H9 (cell line): ENCODE measurements at regions not wholly inside any gene's neighbourhood (a gene's known extent, or its start where the extent isn't known, plus 50 kb on each side); places are given as distances from the start of the nearest gene placed in this dataset.

Experiments used
- DNase-seq: peaks from one replicate; pipeline ENCODE4 v3.0.0-alpha.2; 2017
- H2AFZ ChIP-seq: one replicate; pipeline ENCODE4 v1.6.1; 2013; ENCODE audit warnings: mild to moderate bottlenecking, low read length, control low read depth, moderate library complexity
- H2AK5ac ChIP-seq: 2 replicates; pipeline ENCODE4 v1.6.1; 2013; ENCODE audit warnings: low read length, control low read depth, mixed read lengths; ENCODE audit not compliant: insufficient read length
- H2BK120ac ChIP-seq: one replicate; pipeline ENCODE4 v1.6.1; 2013; ENCODE audit warnings: low read depth, mild to moderate bottlenecking, low read length, control low read depth, inconsistent platforms; ENCODE audit not compliant: poor library complexity, severe bottlenecking
- H2BK12ac ChIP-seq: 2 replicates; pipeline ENCODE4 v1.6.1; 2013; ENCODE audit warnings: low read length, control low read depth, mixed read lengths, low read depth; ENCODE audit not compliant: insufficient read length
- H2BK15ac ChIP-seq: 2 replicates; pipeline ENCODE4 v1.6.1; 2013; ENCODE audit warnings: low read depth, low read length, control low read depth
- H2BK20ac ChIP-seq: one replicate; pipeline ENCODE4 v1.6.1; 2013; ENCODE audit warnings: low read depth, mild to moderate bottlenecking, low read length, control low read depth, inconsistent platforms; ENCODE audit not compliant: poor library complexity, severe bottlenecking
- H2BK5ac ChIP-seq: 2 replicates; pipeline ENCODE4 v1.6.1; 2013; ENCODE audit warnings: low read length, control low read depth, mixed read lengths; ENCODE audit not compliant: insufficient read length
- H3K14ac ChIP-seq: 2 replicates; pipeline ENCODE4 v1.6.1; 2013; ENCODE audit warnings: low read length, control low read depth; ENCODE audit not compliant: insufficient read depth
- H3K18ac ChIP-seq: 2 replicates; pipeline ENCODE4 v1.6.1; 2013; ENCODE audit warnings: low read depth, mild to moderate bottlenecking, mixed read lengths, low read length, control low read depth; ENCODE audit not compliant: insufficient read length
- H3K23ac ChIP-seq: 2 replicates; pipeline ENCODE4 v1.6.1; 2013; ENCODE audit warnings: low read length, control low read depth, mixed read lengths, low read depth; ENCODE audit not compliant: insufficient read length
- H3K23me2 ChIP-seq: 2 replicates; pipeline ENCODE4 v1.6.1; 2013; ENCODE audit warnings: low read depth, mild to moderate bottlenecking, mixed read lengths, low read length, control low read depth; ENCODE audit not compliant: insufficient read length, poor library complexity, severe bottlenecking
- H3K27ac ChIP-seq: 2 replicates; pipeline ENCODE4 v1.5.1; 2013; ENCODE audit warnings: low read length, control low read depth, mixed read lengths, low read depth; ENCODE audit not compliant: insufficient read length
- H3K27me3 ChIP-seq: 2 replicates; pipeline ENCODE4 v1.6.1; 2013; ENCODE audit warnings: low read length, control low read depth, inconsistent platforms; ENCODE audit not compliant: insufficient read depth
- H3K4ac ChIP-seq: 2 replicates; pipeline ENCODE4 v1.6.1; 2013; ENCODE audit warnings: low read depth, mild to moderate bottlenecking, control low read depth, inconsistent platforms, low read length, moderate library complexity
- H3K4me1 ChIP-seq: 2 replicates; pipeline ENCODE4 v1.6.1; 2013; ENCODE audit warnings: low read length, control low read depth, inconsistent platforms; ENCODE audit not compliant: insufficient read depth
- H3K4me2 ChIP-seq: 2 replicates; pipeline ENCODE4 v1.6.1; 2013; ENCODE audit warnings: low read length, control low read depth, mixed read lengths; ENCODE audit not compliant: insufficient read length, insufficient read depth
- H3K56ac ChIP-seq: 2 replicates; pipeline ENCODE4 v1.6.1; 2013; ENCODE audit warnings: low read depth, mild to moderate bottlenecking, mixed read lengths, low read length, control low read depth; ENCODE audit not compliant: insufficient read length
- H3K79me1 ChIP-seq: 2 replicates; pipeline ENCODE4 v1.6.1; 2013; ENCODE audit warnings: low read depth, mild to moderate bottlenecking, moderate library complexity, low read length, control low read depth, inconsistent platforms; ENCODE audit not compliant: insufficient read depth, poor library complexity, severe bottlenecking
- H3K79me2 ChIP-seq: 2 replicates; pipeline ENCODE4 v1.6.1; 2013; ENCODE audit warnings: low read length, control low read depth, inconsistent platforms; ENCODE audit not compliant: insufficient read depth
- H3K9ac ChIP-seq: 2 replicates; pipeline ENCODE4 v1.6.1; 2013; ENCODE audit warnings: low read length, control low read depth, mixed read lengths; ENCODE audit not compliant: insufficient read length; ENCODE audit errors: extremely low read depth
- H3K9me3 ChIP-seq: one replicate; pipeline ENCODE4 v1.6.1; 2013; ENCODE audit warnings: low read depth, low read length, inconsistent platforms; ENCODE audit not compliant: control insufficient read depth
- H3T11ph ChIP-seq: one replicate; pipeline ENCODE4 v1.6.1; 2013; ENCODE audit warnings: mild to moderate bottlenecking, low read length, control low read depth, inconsistent platforms
- H4K20me1 ChIP-seq: one replicate; pipeline ENCODE4 v1.6.1; 2013; ENCODE audit not compliant: control insufficient read depth, insufficient read length, insufficient read depth
- H4K5ac ChIP-seq: 2 replicates; pipeline ENCODE4 v1.6.1; 2013; ENCODE audit warnings: low read depth, mild to moderate bottlenecking, mixed read lengths, low read length, control low read depth; ENCODE audit not compliant: insufficient read length
- H4K8ac ChIP-seq: replicated peaks from 2 replicates; pipeline ENCODE4 v1.6.1; 2013; ENCODE audit warnings: low read length, control low read depth, mixed read lengths, low read depth; ENCODE audit not compliant: insufficient read length
- H4K91ac ChIP-seq: 2 replicates; pipeline ENCODE4 v1.6.1; 2013; ENCODE audit warnings: low read depth, mild to moderate bottlenecking, moderate library complexity, mixed read lengths, low read length, control low read depth; ENCODE audit not compliant: insufficient read length
- H3K27ac Mint-ChIP-seq, 3 experiments: 2 replicates in 2 of 3; 3 replicates in 1 of 3; pipeline ENCODE4 v1.8.0; 2020 to 2021; ENCODE audit warnings: mixed read lengths in 3 of 3, mild to moderate bottlenecking in 1 of 3, moderate library complexity in 1 of 3
- H3K27me3 Mint-ChIP-seq: 2 replicates; pipeline ENCODE4 v1.8.0; 2021; ENCODE audit warnings: low read depth, mild to moderate bottlenecking, moderate library complexity, mixed read lengths
- H3K36me3 Mint-ChIP-seq, 3 experiments: 2 replicates in 2 of 3; 3 replicates in 1 of 3; pipeline ENCODE4 v1.8.0; 2020 to 2021; ENCODE audit warnings: low read depth in 3 of 3, mixed read lengths in 3 of 3; ENCODE audit not compliant: insufficient read depth in 1 of 3
- H3K4me1 Mint-ChIP-seq, 2 experiments: 2 replicates each; pipeline ENCODE4 v1.8.0; 2020; ENCODE audit warnings: mixed read lengths in 2 of 2
- H3K4me3 Mint-ChIP-seq, 2 experiments: 2 replicates in 1 of 2; 3 replicates in 1 of 2; pipeline ENCODE4 v1.8.0; 2020 to 2021; ENCODE audit warnings: mild to moderate bottlenecking in 2 of 2, mixed read lengths in 2 of 2, moderate library complexity in 1 of 2
- H3K9me3 Mint-ChIP-seq, 2 experiments: 2 replicates in 1 of 2; 3 replicates in 1 of 2; pipeline ENCODE4 v1.8.0; 2020; ENCODE audit warnings: mild to moderate bottlenecking in 2 of 2, mixed read lengths in 2 of 2, moderate library complexity in 1 of 2
- CTCF ChIP-seq: fragments of 200-600 bp; sonication (generic); conservative IDR thresholded peaks from 3 replicates; pipeline ENCODE4 v1.8.0; 2021; ENCODE audit warnings: antibody characterized with exemption, mild to moderate bottlenecking
- WGBS: extraction: QIAGEN DNeasy Blood & Tissue Kit; methylation state at CpG from one replicate; pipeline ENCODE4 v1.1.7; 2013; ENCODE audit warnings: missing lambda C conversion rate, low lambda C conversion rate, mixed read lengths; ENCODE audit not compliant: insufficient read length; ENCODE audit errors: extremely low coverage; 5-methylcytosine and 5-hydroxymethylcytosine counted together

- H3K4me1 ChIP-seq: peaks cover 5% of the 10 kb centered on the region; the same call in 1 of the 2 replicates
- no peak overlapping the region for H2BK12ac ChIP-seq
- Mint-ChIP-seq H3K9me3 (no peaks in the 10 kb centered on the region), H3K27ac (no peak overlapping the region), H3K36me3 (no peaks in the 10 kb centered on the region; a peak in 1 of 7 replicates), H3K4me1 (peaks cover 16 to 19% of the 10 kb centered on the region in 2 experiments), H3K27me3 (peaks cover 2% of the 10 kb centered on the region; the same call in 1 of the 2 replicates), H3K4me3 (no peak overlapping the region)
- H3K27me3 ChIP-seq: no peaks in the 10 kb centered on the region
- no peak overlapping the region for H3K23ac ChIP-seq
- H3K79me1 ChIP-seq: no peaks in the 10 kb centered on the region
- no peaks in the 10 kb centered on the region for H3K9me3 ChIP-seq
- no peak overlapping the region for H3K56ac ChIP-seq
- no peak overlapping the region for H2BK15ac ChIP-seq
- no peak overlapping the region for H3K14ac ChIP-seq
- H2BK120ac ChIP-seq: no peak overlapping the region
- WGBS: no CpG with 5 or more reads among the region's 3 CpGs
- H3K9ac ChIP-seq: no peak overlapping the region
- H3K4me2 ChIP-seq: no peak overlapping the region
- no peaks in the 10 kb centered on the region for H4K20me1 ChIP-seq
- H2BK20ac ChIP-seq: no peak overlapping the region
- no peak overlapping the region for H4K91ac ChIP-seq
- no peak overlapping the region for H3K4ac ChIP-seq
- H3K27ac ChIP-seq: no peak overlapping the region
- H3K18ac ChIP-seq: no peak overlapping the region
- H2BK5ac ChIP-seq: no peak overlapping the region
- H2AK5ac ChIP-seq: no peak overlapping the region
- no peaks in the 10 kb centered on the region for H3K79me2 ChIP-seq
- TF ChIP-seq CTCF: no peak
- no peak for DNase-seq
- no peak overlapping the region for H4K5ac ChIP-seq
- no peak overlapping the region for H4K8ac ChIP-seq
- no peak overlapping the region for H2AFZ ChIP-seq
- no peak overlapping the region for H3T11ph ChIP-seq
- no peaks in the 10 kb centered on the region for H3K23me2 ChIP-seq
Measured at GRCh38 chr11:127191261-127191660, 190.7 kb upstream of the KIRREL3 start.
